GM19351 (cell line): ENCODE measurements at regions not wholly inside any gene's neighbourhood (a gene's known extent, or its start where the extent isn't known, plus 50 kb on each side); places are given as distances from the start of the nearest gene placed in this dataset.

ENCODE experiments used
- ATAC-seq: cut with Tn5 transposase; IDR thresholded peaks from one replicate; pipeline ENCODE4 v1.9.1; 2021; ENCODE audit warnings: mild to moderate bottlenecking, moderate library complexity; ENCODE audit not compliant: unreplicated experiment

GRCh38 chr20:24147961-24148360 lies 159.4 kb upstream of the GGTLC1 start:
- ATAC-seq = no peak

DNA sequence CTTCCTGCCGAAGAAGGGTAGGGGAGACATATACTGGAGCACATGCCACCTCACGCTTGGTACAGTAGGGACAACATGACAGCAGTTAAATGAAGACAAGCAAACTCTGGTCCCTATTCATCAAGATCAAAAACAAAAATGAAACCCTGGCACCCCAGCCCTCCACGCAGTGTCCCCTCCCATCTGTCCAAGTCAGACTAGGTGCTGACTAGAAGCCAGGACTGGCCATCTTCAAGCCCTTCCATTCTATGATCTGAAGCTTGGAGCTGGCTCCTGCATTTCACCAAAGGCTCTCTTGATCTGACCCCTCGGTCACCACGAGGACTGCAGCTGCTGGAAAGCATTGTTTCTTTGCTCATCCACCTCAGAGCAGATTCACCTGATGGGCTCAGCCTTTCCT lies 158.9 kb upstream of the GGTLC1 start:
- no peak for ATAC-seq

DNA sequence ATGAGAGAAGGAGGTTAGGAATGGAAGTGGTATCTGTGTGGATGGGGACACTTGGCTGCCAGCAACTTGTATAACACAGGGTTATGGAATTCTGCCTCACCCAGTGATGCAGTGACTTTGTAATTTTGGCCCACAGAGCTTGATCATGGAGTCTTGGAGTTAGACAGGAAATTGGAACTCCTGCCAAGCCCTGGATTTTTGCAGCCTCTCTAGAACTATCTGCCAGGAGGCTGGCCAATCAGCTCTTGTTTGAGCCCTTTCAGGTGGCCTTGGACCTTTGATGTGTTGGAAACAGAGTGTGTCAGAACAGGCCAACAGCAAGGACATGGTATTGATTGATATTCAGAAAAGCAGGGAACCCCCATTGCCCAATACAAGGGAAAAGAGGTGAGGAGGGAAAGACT lies 157.7 kb upstream of the GGTLC1 start:
- no peak for ATAC-seq

DNA sequence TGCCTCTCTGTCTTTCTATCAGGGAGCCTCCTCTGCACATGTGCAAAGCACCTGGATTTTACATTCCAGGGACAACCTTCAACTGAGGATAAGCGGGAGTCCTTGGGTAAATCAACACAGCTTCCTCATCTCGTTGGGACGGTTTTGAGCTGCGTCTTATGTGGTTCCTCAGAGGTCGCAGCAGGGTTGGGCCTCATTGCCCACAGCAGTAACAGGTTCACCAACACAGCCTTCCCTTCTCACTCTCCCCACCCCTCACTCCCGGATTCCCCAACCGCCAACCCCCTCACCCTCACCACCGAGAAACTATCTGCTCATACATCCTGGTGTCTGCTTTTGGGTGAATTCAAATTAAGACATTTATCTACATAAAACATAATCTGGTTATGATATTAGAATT lies 155.8 kb upstream of the GGTLC1 start:
- no peak for ATAC-seq

DNA sequence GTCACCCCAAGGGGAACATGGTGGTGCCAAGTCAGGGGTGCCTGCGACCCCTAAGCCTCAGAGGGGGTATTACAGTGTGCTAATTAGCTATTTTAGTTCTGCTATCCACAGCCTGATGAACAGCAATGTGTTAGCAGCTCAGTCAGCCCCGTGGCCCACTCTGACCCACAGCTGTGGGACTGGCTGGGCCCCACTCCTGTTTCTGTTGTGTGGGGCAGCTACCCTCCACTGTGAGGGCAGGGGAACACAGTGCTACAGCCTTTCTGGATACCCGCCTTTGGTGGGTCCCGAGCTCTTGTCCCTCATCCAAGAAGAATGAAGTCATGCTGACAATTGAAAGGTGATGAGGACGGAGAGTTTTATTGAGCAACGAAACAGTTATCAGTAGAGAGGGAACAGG lies 152.5 kb upstream of the GGTLC1 start:
- ATAC-seq = no peak

DNA sequence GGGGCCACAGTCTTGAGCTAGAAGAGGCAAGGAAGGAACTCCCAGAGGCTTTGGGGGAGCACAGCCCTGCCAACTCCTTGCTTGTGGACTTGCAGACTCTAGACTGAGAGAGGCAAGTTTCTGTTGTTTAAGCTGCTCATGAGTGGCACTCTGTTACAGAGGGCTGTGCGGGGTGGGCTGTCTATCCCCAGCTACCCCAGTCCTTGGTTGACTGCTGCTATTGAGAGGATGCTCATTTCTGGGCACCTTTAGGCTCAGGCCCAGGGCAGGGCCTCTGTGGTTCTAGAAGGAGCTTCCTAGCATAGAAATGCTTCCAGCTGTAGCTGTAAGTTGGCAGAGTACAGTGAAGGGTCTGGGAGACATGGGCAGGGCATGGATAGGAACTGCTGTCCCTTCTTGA lies 151.3 kb upstream of the GGTLC1 start:
- ATAC-seq = no peak

DNA sequence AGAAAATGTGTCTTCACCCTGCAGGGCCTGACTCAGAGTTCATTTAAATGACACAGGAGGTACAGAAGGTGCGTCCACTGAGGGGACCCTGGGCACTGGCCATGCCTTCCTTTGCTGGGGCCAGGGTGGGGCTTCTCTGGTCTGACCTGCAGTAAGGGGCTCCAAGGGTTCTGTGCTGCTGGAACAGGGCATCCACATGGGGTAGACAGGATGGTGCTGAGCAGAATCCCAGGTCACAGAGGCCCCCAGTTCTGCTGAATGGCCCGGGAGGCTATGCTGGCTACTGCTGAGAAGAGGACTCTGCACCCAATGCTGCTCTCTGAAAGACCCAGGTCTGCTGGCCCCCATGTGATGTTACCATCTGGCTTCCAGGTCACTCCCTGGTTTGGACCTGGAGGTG lies 150.4 kb upstream of the GGTLC1 start:
- no peak for ATAC-seq

DNA sequence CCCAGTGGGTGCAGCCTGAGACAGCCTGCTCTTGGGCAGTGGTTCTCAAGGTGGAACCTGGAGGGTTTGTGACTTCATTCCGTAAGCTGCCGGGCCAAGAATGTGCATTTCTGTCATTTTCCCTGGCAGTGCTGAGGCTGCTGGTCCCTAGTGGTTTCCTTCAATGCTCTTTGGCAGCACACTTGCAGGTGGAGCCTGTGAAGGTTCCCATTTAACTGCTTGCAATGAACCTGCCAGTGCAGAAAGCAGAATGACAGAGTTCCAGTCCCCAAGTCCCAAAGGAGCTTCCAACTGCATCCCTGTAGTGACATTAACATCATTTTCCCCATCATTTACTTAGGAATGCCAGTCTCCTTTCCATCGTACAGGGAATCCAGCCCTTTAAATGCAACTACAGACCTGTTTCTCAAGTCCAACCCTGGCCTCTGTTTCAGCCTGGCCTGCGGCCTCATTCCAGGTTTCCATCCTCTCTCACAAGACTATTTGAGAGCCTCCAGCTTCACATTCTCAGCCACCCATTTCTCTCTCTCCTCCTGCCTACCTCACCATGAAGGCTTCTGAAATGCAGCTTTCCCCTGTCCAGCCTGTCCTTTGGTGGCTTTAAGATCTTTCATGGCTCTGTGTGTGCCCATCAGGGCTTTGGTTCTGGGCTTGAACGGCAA lies 149.7 kb upstream of the GGTLC1 start:
- ATAC-seq = no peak

GRCh38 chr20:24136659-24137246 lies 148.2 kb upstream of the GGTLC1 start:
- ATAC-seq = no peak

GRCh38 chr20:24135781-24136180 lies 147.2 kb upstream of the GGTLC1 start:
- ATAC-seq = no peak

GRCh38 chr20:24134930-24135329 lies 146.4 kb upstream of the GGTLC1 start:
- no peak for ATAC-seq

DNA sequence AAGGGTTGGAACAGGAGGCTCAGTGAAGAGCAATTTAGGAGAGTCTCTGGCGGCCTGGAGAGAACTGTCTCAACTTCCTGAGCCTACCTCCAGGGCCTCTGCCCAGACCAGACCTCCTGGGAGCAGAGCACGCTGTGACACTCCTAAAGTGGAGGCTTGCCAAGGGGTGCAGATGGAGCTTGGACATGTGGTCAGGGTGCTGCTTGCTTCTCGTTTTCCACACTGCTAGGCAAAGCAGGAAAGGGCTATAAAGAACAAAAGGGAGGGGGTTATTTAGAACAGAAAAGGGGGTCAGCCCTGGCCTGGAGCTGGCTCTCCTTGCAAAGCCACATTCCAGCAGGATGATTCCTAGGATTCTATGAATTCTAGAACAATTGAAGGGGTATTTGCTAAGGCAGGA lies 145.7 kb upstream of the GGTLC1 start:
- no peak for ATAC-seq

GRCh38 chr20:24132246-24132645 lies 143.7 kb upstream of the GGTLC1 start:
- no peak for ATAC-seq

- ATAC-seq = no peak
Observed at GRCh38 chr20:24131684-24132083, 143.1 kb upstream of the GGTLC1 start.

GRCh38 chr20:24131281-24131680 lies 142.7 kb upstream of the GGTLC1 start:
- no peak for ATAC-seq

GRCh38 chr20:24129641-24130040 lies 141.1 kb upstream of the GGTLC1 start:
- no peak for ATAC-seq

GRCh38 chr20:24124951-24125650 lies 136.5 kb upstream of the GGTLC1 start:
- ATAC-seq = no peak

GRCh38 chr20:24124003-24124402 lies 135.4 kb upstream of the GGTLC1 start:
- ATAC-seq = no peak

- ATAC-seq = no peak
Observed at GRCh38 chr20:24118441-24119175, 130.0 kb upstream of the GGTLC1 start.

DNA sequence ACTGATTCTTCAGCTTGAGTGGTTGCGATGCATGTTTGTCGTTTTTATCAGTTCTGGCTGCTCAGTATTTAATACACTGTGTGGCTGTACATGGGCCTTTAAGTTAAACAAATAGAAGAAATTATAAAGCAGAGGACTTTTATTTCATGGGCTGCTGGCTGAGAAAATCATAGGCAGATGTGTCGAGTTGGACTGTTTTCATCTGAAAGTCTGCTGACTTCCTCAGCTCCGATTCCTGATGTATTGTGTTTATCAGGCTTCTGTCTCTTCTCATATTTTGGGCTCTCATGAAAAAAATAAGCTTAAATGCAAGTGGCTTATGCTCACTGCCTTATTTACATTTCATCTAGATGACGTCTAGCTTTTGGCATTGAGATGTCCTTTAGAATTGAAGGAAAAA lies 129.5 kb upstream of the GGTLC1 start:
- no peak for ATAC-seq

DNA sequence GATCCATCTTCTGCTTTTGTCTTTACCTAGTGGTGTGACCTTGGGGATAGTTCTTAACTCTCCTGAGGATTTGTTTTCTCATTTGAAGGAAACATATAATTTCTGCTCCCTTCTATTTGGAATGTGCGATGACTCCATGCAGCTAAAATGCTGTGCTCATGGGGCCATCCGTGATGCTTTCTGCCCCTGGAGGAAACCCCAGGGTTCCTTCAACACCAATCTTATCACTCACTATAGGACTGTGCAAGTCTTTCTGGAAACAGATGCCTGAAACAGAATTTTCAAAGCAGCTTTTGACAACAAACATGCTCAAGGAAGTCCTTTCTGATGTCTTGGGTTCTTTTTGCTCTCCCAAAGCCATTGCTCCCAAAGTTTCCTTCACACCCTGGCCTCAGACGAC lies 128.8 kb upstream of the GGTLC1 start:
- ATAC-seq = no peak

DNA sequence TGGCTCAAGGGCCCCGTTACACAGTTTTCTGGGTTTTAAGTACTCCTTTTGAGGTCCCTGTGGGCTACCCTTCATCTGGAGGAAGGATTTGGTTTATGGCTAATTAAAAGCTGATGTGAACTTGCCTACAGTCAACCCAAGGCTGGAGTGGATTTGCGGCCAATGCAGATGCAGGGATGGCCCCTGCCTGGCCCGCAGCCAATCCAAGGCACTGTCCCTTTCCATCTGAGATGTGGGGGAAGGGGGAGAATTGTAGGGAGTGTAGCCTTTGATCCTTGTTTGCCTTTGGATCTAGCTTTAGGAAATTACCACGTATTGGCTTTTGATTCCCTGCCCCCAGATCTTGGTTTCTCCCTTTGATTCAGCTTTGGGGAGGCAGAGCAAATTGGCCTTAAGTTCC lies 128.0 kb upstream of the GGTLC1 start:
- ATAC-seq = no peak
